Smooth muscle cell (in vitro differentiated cells): ENCODE measurements at regions not wholly inside any gene's neighbourhood (a gene's known extent, or its start where the extent isn't known, plus 50 kb on each side); places are given as distances from the start of the nearest gene placed in this dataset.

Experiments used
- DNase-seq: peaks from one replicate; lab custom pipeline; 2025; ENCODE audit not compliant: unreplicated experiment; lab: John Stamatoyannopoulos, UW
- H2AFZ ChIP-seq: fragments of 200-600 bp; sonication (generic); 2 replicates; pipeline ENCODE4 v1.6.0; 2016; ENCODE audit warnings: antibody characterized with exemption, low read depth, mild to moderate bottlenecking
- H3F3A ChIP-seq: fragments of 200-600 bp; sonication (generic); 2 replicates; pipeline ENCODE4 v1.6.0; 2017; ENCODE audit warnings: antibody characterized with exemption, low read depth
- H3K27ac ChIP-seq: fragments of 200-600 bp; sonication (generic); 2 replicates; pipeline ENCODE4 v1.5.1; 2016; ENCODE audit warnings: low read depth, mild to moderate bottlenecking
- H3K27me3 ChIP-seq: fragments of 200-600 bp; sonication (generic); 2 replicates; pipeline ENCODE4 v1.6.1; 2016; ENCODE audit warnings: low read depth, mild to moderate bottlenecking
- H3K36me3 ChIP-seq: fragments of 200-600 bp; sonication (generic); 2 replicates; pipeline ENCODE4 v1.5.1; 2016; ENCODE audit warnings: low read depth
- H3K4me1 ChIP-seq: fragments of 200-600 bp; sonication (generic); 2 replicates; pipeline ENCODE4 v1.5.1; 2016; ENCODE audit warnings: low read depth
- H3K4me2 ChIP-seq: fragments of 200-600 bp; sonication (generic); 2 replicates; pipeline ENCODE4 v1.6.0; 2016; ENCODE audit warnings: mild to moderate bottlenecking
- H3K4me3 ChIP-seq: fragments of 200-600 bp; sonication (generic); 2 replicates; pipeline ENCODE4 v1.5.1; 2016; ENCODE audit warnings: mild to moderate bottlenecking
- H3K79me2 ChIP-seq: fragments of 200-600 bp; sonication (generic); 2 replicates; pipeline ENCODE4 v1.6.0; 2016; ENCODE audit warnings: low read depth, mild to moderate bottlenecking
- H3K9ac ChIP-seq: fragments of 200-600 bp; sonication (generic); 2 replicates; pipeline ENCODE4 v1.6.0; 2016; ENCODE audit warnings: low read depth
- H3K9me3 ChIP-seq: fragments of 200-600 bp; sonication (generic); replicated peaks from 2 replicates; pipeline ENCODE4 v1.5.1; 2016; ENCODE audit warnings: low read depth
- H4K20me1 ChIP-seq: fragments of 200-600 bp; sonication (generic); 2 replicates; pipeline ENCODE4 v1.6.0; 2016; ENCODE audit warnings: low read depth
- CTCF ChIP-seq: fragments of 200-600 bp; sonication (generic); IDR thresholded peaks from 2 replicates; pipeline ENCODE4 v1.5.1; 2017; ENCODE audit warnings: borderline replicate concordance, mild to moderate bottlenecking, antibody characterized with exemption; ENCODE audit not compliant: insufficient read depth, poor library complexity, severe bottlenecking
- WGBS: methylation state at CpG from one replicate; pipeline ENCODE4 v1.1.7; 2016; ENCODE audit warnings: low lambda C conversion rate; 5-methylcytosine and 5-hydroxymethylcytosine counted together

- Histone ChIP-seq H3K4me2 (no peak overlapping the region), H4K20me1 (no peaks in the 10 kb centered on the region), H3K27ac (no peak overlapping the region), H3K27me3 (no peaks in the 10 kb centered on the region), H3K9ac (no peak overlapping the region), H3K79me2 (no peaks in the 10 kb centered on the region), H3K36me3 (no peaks in the 10 kb centered on the region), H3K4me3 (no peak overlapping the region), H3K4me1 (no peaks in the 10 kb centered on the region), H3F3A (peaks cover 6% of the 10 kb centered on the region), H3K9me3 (no peaks in the 10 kb centered on the region), H2AFZ (no peak overlapping the region)
- no peak for TF ChIP-seq CTCF
- WGBS: 74% methylated on average over 1 of the region's 1 CpG
- DNase-seq: no peak
These were observed 81.6 kb upstream of the MRPS30 start for GRCh38 chr5:44727100-44727499.

GRCh38 chr5:44719856-44720255, 88.9 kb upstream of the MRPS30 start:
- H3K79me2 ChIP-seq: no peaks in the 10 kb centered on the region
- no peaks in the 10 kb centered on the region for H3K36me3 ChIP-seq
- no peak overlapping the region for H3K4me3 ChIP-seq
- H3K4me2 ChIP-seq: no peak overlapping the region
- H4K20me1 ChIP-seq: no peaks in the 10 kb centered on the region
- H3K27ac ChIP-seq: no peak overlapping the region
- H3K27me3 ChIP-seq: no peaks in the 10 kb centered on the region
- no peak overlapping the region for H2AFZ ChIP-seq
- DNase-seq: no peak
- no peak for TF ChIP-seq CTCF
- no peaks in the 10 kb centered on the region for H3K9me3 ChIP-seq
- H3K9ac ChIP-seq: no peak overlapping the region
- WGBS: 52% methylated on average over 2 of the region's 2 CpGs
- no peaks in the 10 kb centered on the region for H3F3A ChIP-seq
- no peaks in the 10 kb centered on the region for H3K4me1 ChIP-seq

GRCh38 chr5:44714871-44715561, 93.7 kb upstream of the MRPS30 start:
- H3K79me2 ChIP-seq: no peaks in the 10 kb centered on the region
- H3K9me3 ChIP-seq: no peaks in the 10 kb centered on the region
- no peak overlapping the region for H3K27ac ChIP-seq
- H3K4me2 ChIP-seq: no peak overlapping the region
- WGBS: 85% methylated on average over 3 of the region's 3 CpGs
- TF ChIP-seq CTCF: no peak
- H3K4me1 ChIP-seq: no peaks in the 10 kb centered on the region
- no peak for DNase-seq
- no peak overlapping the region for H3K9ac ChIP-seq
- no peak overlapping the region for H3K4me3 ChIP-seq
- H4K20me1 ChIP-seq: no peaks in the 10 kb centered on the region
- no peak overlapping the region for H2AFZ ChIP-seq
- no peaks in the 10 kb centered on the region for H3K27me3 ChIP-seq
- H3F3A ChIP-seq: no peaks in the 10 kb centered on the region
- no peaks in the 10 kb centered on the region for H3K36me3 ChIP-seq

- Histone ChIP-seq H3K9me3 (no peaks in the 10 kb centered on the region), H3K4me3 (no peak overlapping the region), H3K27ac (no peak overlapping the region), H3K79me2 (no peaks in the 10 kb centered on the region), H2AFZ (no peak overlapping the region), H3K36me3 (no peaks in the 10 kb centered on the region), H4K20me1 (no peaks in the 10 kb centered on the region), H3F3A (no peaks in the 10 kb centered on the region), H3K4me2 (no peak overlapping the region), H3K4me1 (no peaks in the 10 kb centered on the region), H3K27me3 (no peaks in the 10 kb centered on the region), H3K9ac (no peak overlapping the region)
- TF ChIP-seq CTCF: no peak
- no peak for DNase-seq
- WGBS: 58% methylated on average over 3 of the region's 3 CpGs
These were observed 95.3 kb upstream of the MRPS30 start for GRCh38 chr5:44713446-44713845.
